22Rv1 (cell line): ENCODE measurements at regions not wholly inside any gene's neighbourhood (a gene's known extent, or its start where the extent isn't known, plus 50 kb on each side); places are given as distances from the start of the nearest gene placed in this dataset.

Experiments
- H3K27ac ChIP-seq: fragments of 450-650 bp; 2 replicates; pipeline ENCODE4 v1.5.1; 2017
- ZFX ChIP-seq: fragments of 450-650 bp; IDR thresholded peaks from 2 replicates; pipeline ENCODE4 v1.6.1; 2017; ENCODE audit warnings: antibody characterized with exemption, borderline replicate concordance
- TF ChIP-seq, protein P1 (sequence below): fragments of 450-650 bp; IDR thresholded peaks from 2 replicates; pipeline ENCODE4 v1.5.1; 2017; ENCODE audit warnings: mild to moderate bottlenecking

DNA sequence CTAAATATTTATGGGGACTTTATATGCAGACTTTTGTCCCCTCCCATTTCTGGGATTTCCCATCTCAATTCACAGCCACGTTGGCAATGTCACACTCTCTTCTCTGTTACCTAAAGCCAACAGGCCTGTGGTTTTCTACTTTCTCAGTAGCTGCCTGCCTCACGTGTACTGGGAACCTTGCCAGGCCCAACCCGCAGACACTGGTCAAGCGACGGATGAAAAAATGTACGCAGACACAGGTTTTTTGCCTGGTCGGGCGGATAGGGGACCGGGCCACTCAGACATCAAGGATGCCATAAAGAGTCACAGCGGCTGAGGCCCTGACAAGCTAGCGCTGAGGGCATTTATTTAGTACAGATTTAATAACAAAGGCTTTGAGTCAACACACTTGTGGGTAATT is 204.4 kb upstream of the DPP6 start:
- TF ChIP-seq ZFX: no peak
- TF ChIP-seq, protein P1, sequence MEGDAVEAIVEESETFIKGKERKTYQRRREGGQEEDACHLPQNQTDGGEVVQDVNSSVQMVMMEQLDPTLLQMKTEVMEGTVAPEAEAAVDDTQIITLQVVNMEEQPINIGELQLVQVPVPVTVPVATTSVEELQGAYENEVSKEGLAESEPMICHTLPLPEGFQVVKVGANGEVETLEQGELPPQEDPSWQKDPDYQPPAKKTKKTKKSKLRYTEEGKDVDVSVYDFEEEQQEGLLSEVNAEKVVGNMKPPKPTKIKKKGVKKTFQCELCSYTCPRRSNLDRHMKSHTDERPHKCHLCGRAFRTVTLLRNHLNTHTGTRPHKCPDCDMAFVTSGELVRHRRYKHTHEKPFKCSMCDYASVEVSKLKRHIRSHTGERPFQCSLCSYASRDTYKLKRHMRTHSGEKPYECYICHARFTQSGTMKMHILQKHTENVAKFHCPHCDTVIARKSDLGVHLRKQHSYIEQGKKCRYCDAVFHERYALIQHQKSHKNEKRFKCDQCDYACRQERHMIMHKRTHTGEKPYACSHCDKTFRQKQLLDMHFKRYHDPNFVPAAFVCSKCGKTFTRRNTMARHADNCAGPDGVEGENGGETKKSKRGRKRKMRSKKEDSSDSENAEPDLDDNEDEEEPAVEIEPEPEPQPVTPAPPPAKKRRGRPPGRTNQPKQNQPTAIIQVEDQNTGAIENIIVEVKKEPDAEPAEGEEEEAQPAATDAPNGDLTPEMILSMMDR: no peak
- no peak overlapping the region for H3K27ac ChIP-seq

DNA sequence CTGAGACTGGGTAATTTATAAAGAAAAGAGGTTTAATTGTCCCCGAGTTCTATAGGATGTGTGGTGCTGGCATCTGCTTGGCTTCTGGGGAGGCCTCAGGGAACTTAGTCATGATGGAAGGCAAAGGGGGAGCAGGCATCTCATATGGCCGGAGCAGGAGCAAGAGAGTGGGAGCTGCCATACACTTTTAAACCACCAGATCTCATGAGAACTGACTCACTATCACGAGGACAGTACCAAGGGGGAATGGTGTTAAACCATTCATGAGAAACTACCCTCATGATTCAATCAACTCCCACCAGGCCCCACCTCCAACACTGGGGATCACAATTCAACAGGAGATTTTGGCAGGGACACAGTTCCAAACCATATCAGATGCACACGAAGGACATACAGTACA is 199.9 kb upstream of the DPP6 start:
- TF ChIP-seq, protein P1: no peak
- no peak for TF ChIP-seq ZFX
- no peak overlapping the region for H3K27ac ChIP-seq

DNA sequence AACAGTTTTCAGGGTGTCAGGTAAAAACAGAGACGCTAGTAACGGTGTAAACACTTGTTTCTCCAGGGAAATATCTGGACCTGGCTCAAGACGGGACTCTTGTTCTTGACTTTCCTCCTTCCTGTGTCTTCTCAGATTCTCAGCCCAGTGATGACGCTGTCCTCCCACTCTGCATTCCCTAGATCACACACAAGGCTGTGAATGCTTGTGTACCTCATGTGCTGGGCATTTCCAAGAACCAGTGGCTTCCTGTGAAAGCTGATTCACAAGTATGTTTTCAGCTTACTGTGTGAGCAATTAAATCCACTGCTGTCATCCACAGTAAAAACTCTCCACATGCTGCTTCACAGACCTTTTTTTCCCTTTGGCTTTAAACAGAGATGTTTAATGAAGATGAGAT is 193.8 kb upstream of the DPP6 start:
- no peak for TF ChIP-seq ZFX
- TF ChIP-seq, protein P1: no peak
- H3K27ac ChIP-seq: no peak overlapping the region

DNA sequence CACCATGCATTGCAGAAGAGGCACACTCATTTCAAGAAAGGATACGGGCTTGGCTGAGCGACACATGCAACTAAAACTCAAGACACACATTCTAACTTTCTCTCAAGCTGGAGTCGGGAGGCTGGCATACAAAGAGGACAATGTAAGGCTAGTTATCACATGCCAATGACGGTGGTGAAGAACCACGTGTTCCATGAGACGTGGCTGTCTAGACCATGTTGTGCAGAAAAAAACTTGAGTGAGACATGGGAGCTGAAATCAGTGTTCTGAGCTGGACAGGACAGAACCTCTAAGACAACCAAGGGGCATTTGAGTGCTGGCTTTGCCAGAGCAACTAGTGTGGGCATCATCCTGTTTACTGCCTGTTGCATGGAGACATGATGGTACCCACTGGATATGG is 193.0 kb upstream of the DPP6 start:
- TF ChIP-seq, protein P1: no peak
- no peak for TF ChIP-seq ZFX
- no peak overlapping the region for H3K27ac ChIP-seq

DNA sequence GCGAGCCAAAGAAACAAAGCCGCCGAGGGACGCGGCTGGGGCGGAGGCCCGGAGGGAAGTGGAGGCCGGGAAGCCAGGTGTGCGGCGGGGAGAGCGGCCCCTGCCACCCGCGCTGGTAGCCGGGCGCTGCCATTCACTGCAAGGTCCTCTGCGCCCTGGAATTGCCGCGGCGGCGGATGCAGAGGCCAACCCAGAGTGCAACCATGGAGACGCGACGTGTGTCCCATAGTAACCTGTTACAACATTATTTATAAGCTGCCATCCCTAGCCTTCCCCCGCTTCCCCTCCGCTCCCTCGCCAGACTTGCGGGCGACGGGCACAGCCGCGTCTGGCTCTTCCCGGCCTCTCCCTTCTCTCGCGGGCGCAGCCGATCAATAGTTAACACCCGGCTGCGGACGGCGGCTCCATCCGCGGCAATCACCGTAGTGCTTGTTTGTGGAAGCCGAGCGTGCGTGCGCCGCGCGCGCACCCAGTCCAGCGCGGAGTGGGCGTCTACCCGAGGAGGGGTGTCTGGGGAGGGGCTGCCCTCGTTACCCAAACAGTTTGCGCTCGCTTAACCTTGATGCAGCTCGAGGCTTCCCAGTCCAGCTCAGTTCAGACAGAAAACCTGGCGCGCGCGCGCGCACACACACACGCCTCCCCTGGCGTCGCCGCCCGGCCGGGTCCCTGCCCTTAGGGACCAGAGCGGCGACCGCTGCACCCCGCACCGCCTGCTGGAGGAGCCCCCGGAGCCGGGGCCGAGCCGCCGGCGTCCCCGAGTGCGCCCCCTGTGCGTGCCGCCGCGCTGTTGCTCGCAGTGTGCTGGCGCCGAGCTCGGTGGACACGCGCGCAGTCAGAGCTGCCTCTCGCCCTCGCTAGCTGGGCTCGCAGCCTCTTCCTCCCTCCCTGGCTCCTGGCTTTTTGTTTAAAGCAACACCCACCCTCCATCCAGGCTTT is 165.4 kb upstream of the DPP6 start:
- TF ChIP-seq, protein P1: no peak
- no peak for TF ChIP-seq ZFX

DNA sequence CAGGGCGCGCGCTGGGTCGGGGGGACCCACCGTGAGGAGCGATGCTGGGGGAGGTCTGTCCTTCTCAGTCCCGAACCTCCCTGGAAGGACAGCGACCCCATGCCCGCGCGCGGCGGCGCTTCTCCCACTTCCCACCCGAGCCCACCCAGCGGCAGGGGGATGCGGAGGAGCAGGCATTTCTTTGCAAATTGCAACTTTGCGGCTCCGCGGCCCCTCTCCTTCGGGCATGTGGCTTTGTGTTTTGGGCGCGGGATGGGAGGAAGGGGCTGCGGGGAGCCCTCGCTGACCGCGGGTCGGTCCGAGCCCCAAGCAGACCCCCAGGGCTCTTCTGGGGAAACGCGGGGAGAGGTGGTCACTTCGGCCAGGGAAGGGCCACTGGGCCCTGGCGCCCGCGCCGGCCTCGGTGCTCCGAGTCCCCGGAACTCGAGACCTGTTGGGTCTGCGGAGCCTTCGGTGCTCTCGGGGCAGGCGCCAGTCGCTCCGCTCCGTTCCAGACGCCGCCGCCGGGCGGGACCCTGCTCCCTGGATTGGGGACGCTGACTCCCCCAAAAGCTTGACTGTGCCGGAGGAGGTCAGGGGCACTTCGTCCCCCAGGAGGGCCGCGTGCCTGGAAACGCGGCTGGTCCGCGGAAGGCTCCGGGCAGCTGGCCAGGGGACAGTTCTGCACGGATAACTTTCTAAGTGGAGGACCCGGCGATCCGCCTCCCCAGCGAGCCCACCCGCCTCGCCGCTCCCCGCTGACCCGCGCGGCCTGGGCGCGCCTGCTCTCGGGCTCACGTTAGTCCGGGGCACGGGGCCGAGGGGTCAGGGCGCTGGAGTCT is 164.2 kb upstream of the DPP6 start:
- H3K27ac ChIP-seq: no peak overlapping the region
- TF ChIP-seq, protein P1: no peak
- no peak for TF ChIP-seq ZFX

More for the DNA sequence above, 165.4 kb upstream of the DPP6 start:
- no peak overlapping the region for H3K27ac ChIP-seq

DNA sequence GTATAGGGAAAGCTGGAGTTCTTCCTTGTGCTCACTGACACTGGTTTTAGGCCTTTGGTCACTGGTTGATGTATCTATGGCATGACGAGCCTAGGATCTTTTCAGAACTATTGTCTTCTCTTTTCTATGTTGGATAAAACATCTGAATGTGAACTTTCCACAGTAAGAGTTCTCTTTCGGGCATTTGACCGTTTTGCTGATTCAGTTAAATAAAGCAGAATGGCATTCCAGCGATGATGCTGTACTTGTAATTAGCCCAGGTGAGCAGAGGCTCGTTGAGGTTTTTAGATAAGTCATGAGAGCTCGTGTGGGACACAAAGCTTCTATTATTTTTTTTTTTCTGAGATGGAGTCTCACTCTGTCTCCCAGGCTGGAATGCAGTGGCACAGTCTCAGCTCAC is 160.2 kb upstream of the DPP6 start:
- H3K27ac ChIP-seq: no peak overlapping the region
- TF ChIP-seq, protein P1: no peak
- no peak for TF ChIP-seq ZFX
